ENCODE measurements at regions not wholly inside any gene's neighbourhood (a gene's known extent, or its start where the extent isn't known, plus 50 kb on each side); places are given as distances from the start of the nearest gene placed in this dataset.

- no peak overlapping the region for H3K27ac ChIP-seq (ENCODE audit: low read depth, low read length)
- H3K4me1 ChIP-seq (ENCODE audit: control insufficient read depth in 3 of 3, insufficient read depth in 3 of 3, low read length in 3 of 3): peaks cover 7 to 15% (median 13%) of the 10 kb centered on the region in 3 donors
- H3K4me3 ChIP-seq (ENCODE audit: low read length in 3 of 3): peak overlapping the region; percentile 11 to 41 (median 14)
- peaks cover 0 to 20% (median 0%) of the 10 kb centered on the region in 3 donors for H3K27me3 ChIP-seq (ENCODE audit: control insufficient read depth in 3 of 3, insufficient read depth in 3 of 3, low read length in 3 of 3)
- H3K9me3 ChIP-seq (ENCODE audit: control insufficient read depth in 3 of 3, low read length in 3 of 3): no peaks in the 10 kb centered on the region
- no peaks in the 10 kb centered on the region for H3K36me3 ChIP-seq (ENCODE audit: control insufficient read depth in 3 of 3, insufficient read depth in 3 of 3, low read length in 3 of 3)
- peak overlapping the region in 1 of 3 donors; percentile 45 for H3K9ac ChIP-seq (ENCODE audit: low read depth in 1 of 3, low read length in 3 of 3)
Observed at GRCh38 chrX:39813631-39814277, 284.0 kb downstream of the BCOR start.

GRCh38 chrX:39814391-39814790 lies 283.4 kb downstream of the BCOR start:
- peak overlapping the region in 1 of 3 donors; percentile 45 for H3K9ac ChIP-seq (ENCODE audit: low read depth in 1 of 3, low read length in 3 of 3)
- no peaks in the 10 kb centered on the region for H3K36me3 ChIP-seq (ENCODE audit: control insufficient read depth in 3 of 3, insufficient read depth in 3 of 3, low read length in 3 of 3)
- peaks cover 7 to 15% (median 13%) of the 10 kb centered on the region in 3 donors for H3K4me1 ChIP-seq (ENCODE audit: control insufficient read depth in 3 of 3, insufficient read depth in 3 of 3, low read length in 3 of 3)
- no peak overlapping the region for H3K27ac ChIP-seq (ENCODE audit: low read depth, low read length)
- H3K4me3 ChIP-seq (ENCODE audit: low read length in 3 of 3): peak overlapping the region in 1 of 3 donors; percentile 14
- H3K9me3 ChIP-seq (ENCODE audit: control insufficient read depth in 3 of 3, low read length in 3 of 3): no peaks in the 10 kb centered on the region
- H3K27me3 ChIP-seq (ENCODE audit: control insufficient read depth in 3 of 3, insufficient read depth in 3 of 3, low read length in 3 of 3): peaks cover 0 to 24% (median 0%) of the 10 kb centered on the region in 3 donors

- H3K9ac ChIP-seq (ENCODE audit: low read depth in 1 of 3, low read length in 3 of 3): no peak overlapping the region
- peaks cover 0 to 26% (median 0%) of the 10 kb centered on the region in 3 donors for H3K27me3 ChIP-seq (ENCODE audit: control insufficient read depth in 3 of 3, insufficient read depth in 3 of 3, low read length in 3 of 3)
- no peak overlapping the region for H3K4me3 ChIP-seq (ENCODE audit: low read length in 3 of 3)
- no peak overlapping the region for H3K27ac ChIP-seq (ENCODE audit: low read depth, low read length)
- no peaks in the 10 kb centered on the region for H3K36me3 ChIP-seq (ENCODE audit: control insufficient read depth in 3 of 3, insufficient read depth in 3 of 3, low read length in 3 of 3)
- no peaks in the 10 kb centered on the region for H3K9me3 ChIP-seq (ENCODE audit: control insufficient read depth in 3 of 3, low read length in 3 of 3)
- H3K4me1 ChIP-seq (ENCODE audit: control insufficient read depth in 3 of 3, insufficient read depth in 3 of 3, low read length in 3 of 3): peaks cover 10 to 15% (median 13%) of the 10 kb centered on the region in 3 donors
Observed at GRCh38 chrX:39815631-39816030, 282.1 kb downstream of the BCOR start.

GRCh38 chrX:39816871-39817731 lies 280.7 kb downstream of the BCOR start:
- Histone ChIP-seq H3K4me3 (ENCODE audit: low read length in 3 of 3) (no peak overlapping the region), H3K9me3 (ENCODE audit: control insufficient read depth in 3 of 3, low read length in 3 of 3) (no peaks in the 10 kb centered on the region), H3K27me3 (ENCODE audit: control insufficient read depth in 3 of 3, insufficient read depth in 3 of 3, low read length in 3 of 3) (peaks cover 0 to 31% (median 0%) of the 10 kb centered on the region in 3 donors), H3K4me1 (ENCODE audit: control insufficient read depth in 3 of 3, insufficient read depth in 3 of 3, low read length in 3 of 3) (peaks cover 10 to 15% (median 13%) of the 10 kb centered on the region in 3 donors), H3K9ac (ENCODE audit: low read depth in 1 of 3, low read length in 3 of 3) (no peak overlapping the region), H3K36me3 (ENCODE audit: control insufficient read depth in 3 of 3, insufficient read depth in 3 of 3, low read length in 3 of 3) (no peaks in the 10 kb centered on the region), H3K27ac (ENCODE audit: low read depth, low read length) (no peak overlapping the region)

DNA sequence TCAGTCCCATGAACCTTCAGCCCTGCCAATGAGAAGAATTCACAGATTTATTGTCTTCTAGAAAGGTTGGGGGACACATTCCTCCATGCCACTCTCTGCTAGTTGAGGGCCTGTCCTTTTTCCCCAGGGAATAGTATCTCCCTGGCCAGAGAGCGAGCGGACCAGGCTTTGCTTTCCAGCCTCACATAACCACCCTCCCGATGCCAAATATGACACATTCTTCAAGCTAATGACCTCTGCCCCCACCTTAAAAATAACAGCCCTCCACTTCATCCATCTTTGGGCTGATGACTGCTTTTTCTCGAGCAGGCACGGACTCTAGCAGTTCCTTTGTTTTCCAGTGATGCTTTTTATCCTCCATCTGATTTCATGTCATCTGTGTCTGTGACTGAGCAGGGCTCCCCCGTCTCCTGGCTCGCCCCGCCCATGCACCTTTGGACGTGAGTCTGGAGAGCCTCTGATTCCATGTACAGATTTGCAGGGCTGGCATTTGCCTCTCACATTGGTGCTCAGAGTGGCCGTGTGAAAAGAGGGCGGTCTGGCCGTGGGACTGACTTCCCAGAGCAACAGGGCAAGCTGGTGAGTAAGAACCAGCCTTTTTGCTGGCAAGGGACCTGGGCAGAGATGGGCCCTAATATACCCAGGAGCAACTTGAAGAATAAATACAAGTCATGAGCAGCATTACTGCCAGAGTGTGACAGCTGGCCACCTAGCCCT lies 279.8 kb downstream of the BCOR start:
- Histone ChIP-seq H3K27ac (ENCODE audit: low read depth, low read length) (no peak overlapping the region), H3K4me1 (ENCODE audit: control insufficient read depth in 3 of 3, insufficient read depth in 3 of 3, low read length in 3 of 3) (peaks cover 10 to 15% (median 13%) of the 10 kb centered on the region in 3 donors), H3K9me3 (ENCODE audit: control insufficient read depth in 3 of 3, low read length in 3 of 3) (no peaks in the 10 kb centered on the region), H3K9ac (ENCODE audit: low read depth in 1 of 3, low read length in 3 of 3) (no peak overlapping the region), H3K27me3 (ENCODE audit: control insufficient read depth in 3 of 3, insufficient read depth in 3 of 3, low read length in 3 of 3) (peaks cover 0 to 35% (median 0%) of the 10 kb centered on the region in 3 donors), H3K36me3 (ENCODE audit: control insufficient read depth in 3 of 3, insufficient read depth in 3 of 3, low read length in 3 of 3) (no peaks in the 10 kb centered on the region), H3K4me3 (ENCODE audit: low read length in 3 of 3) (no peak overlapping the region)

DNA sequence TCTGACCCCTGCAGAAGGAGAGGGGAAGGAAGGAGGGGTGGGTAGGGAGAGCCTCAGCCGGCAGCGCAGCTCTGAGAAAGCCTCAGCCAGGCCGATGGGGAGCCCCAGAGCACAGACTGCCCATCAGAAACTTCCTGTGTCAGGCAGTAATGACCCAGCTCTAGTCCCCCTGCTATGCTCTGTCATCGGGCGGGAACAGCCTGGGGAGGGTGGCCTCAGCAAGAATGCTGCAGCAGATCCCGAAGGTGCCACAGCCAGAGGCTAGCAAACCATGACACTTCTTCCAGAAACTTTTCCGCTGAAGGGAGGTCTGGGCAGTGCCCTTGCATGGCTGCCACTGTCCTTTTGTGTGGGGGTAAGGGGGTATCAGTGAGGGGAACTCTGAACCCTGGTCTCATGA lies 279.0 kb downstream of the BCOR start:
- Histone ChIP-seq H3K9ac (ENCODE audit: low read depth in 1 of 3, low read length in 3 of 3) (no peak overlapping the region), H3K27ac (ENCODE audit: low read depth, low read length) (no peak overlapping the region), H3K4me1 (ENCODE audit: control insufficient read depth in 3 of 3, insufficient read depth in 3 of 3, low read length in 3 of 3) (peaks cover 6 to 10% (median 7%) of the 10 kb centered on the region in 3 donors), H3K27me3 (ENCODE audit: control insufficient read depth in 3 of 3, insufficient read depth in 3 of 3, low read length in 3 of 3) (peaks cover 0 to 38% (median 0%) of the 10 kb centered on the region in 3 donors), H3K9me3 (ENCODE audit: control insufficient read depth in 3 of 3, low read length in 3 of 3) (no peaks in the 10 kb centered on the region), H3K4me3 (ENCODE audit: low read length in 3 of 3) (no peak overlapping the region), H3K36me3 (ENCODE audit: control insufficient read depth in 3 of 3, insufficient read depth in 3 of 3, low read length in 3 of 3) (no peaks in the 10 kb centered on the region)

DNA sequence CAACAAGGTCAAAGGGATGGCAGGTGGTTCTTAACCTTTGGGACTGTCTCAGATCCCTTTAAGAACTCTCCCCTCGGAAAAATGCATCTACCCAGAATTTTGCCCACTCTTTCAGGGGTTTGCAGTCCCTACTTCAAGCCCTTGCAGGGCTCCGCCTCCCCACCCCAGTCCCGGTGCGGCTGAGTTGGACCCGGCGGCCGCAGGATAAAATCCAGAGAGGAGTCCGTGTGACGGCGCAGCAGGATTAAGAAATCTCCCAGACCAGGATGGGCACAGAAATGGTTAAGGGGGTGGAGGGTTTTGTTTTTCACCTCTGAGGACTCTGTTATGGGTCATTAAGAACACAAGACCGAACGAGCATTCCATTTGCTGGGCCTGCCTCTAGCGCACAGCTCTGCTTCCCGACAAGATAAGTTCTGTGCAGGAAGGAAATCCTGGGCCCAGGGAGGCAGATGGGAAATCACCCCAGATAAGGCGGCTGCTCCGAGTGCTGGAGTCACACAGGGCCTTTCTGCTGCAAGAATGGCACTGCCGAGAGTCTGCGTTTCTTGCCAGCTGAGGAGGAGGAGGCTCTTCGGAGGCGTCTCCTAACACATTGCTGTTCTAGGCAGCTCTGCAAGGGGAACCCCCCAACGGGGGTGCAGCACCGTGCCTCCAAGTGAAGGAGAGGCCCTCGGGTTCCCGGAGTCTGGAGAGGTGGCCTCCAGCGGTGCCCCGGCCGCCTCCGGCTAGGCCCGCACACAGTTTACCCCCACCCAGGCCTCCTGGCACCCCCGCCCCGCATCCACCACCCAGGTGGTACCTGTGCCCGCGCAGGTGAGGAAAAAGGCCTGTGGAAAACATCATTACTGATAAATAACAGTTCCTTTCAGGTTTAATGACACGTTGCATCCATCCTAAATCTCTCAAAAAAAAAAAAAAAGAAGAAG lies 277.6 kb downstream of the BCOR start:
- Histone ChIP-seq H3K4me1 (ENCODE audit: control insufficient read depth in 3 of 3, insufficient read depth in 3 of 3, low read length in 3 of 3) (peaks cover 0 to 3% (median 0%) of the 10 kb centered on the region in 3 donors), H3K27ac (ENCODE audit: low read depth, low read length) (no peak overlapping the region), H3K36me3 (ENCODE audit: control insufficient read depth in 3 of 3, insufficient read depth in 3 of 3, low read length in 3 of 3) (no peaks in the 10 kb centered on the region), H3K27me3 (ENCODE audit: control insufficient read depth in 3 of 3, insufficient read depth in 3 of 3, low read length in 3 of 3) (peaks cover 0 to 43% (median 0%) of the 10 kb centered on the region in 3 donors), H3K9me3 (ENCODE audit: control insufficient read depth in 3 of 3, low read length in 3 of 3) (no peaks in the 10 kb centered on the region), H3K9ac (ENCODE audit: low read depth in 1 of 3, low read length in 3 of 3) (no peak overlapping the region), H3K4me3 (ENCODE audit: low read length in 3 of 3) (no peak overlapping the region)

DNA sequence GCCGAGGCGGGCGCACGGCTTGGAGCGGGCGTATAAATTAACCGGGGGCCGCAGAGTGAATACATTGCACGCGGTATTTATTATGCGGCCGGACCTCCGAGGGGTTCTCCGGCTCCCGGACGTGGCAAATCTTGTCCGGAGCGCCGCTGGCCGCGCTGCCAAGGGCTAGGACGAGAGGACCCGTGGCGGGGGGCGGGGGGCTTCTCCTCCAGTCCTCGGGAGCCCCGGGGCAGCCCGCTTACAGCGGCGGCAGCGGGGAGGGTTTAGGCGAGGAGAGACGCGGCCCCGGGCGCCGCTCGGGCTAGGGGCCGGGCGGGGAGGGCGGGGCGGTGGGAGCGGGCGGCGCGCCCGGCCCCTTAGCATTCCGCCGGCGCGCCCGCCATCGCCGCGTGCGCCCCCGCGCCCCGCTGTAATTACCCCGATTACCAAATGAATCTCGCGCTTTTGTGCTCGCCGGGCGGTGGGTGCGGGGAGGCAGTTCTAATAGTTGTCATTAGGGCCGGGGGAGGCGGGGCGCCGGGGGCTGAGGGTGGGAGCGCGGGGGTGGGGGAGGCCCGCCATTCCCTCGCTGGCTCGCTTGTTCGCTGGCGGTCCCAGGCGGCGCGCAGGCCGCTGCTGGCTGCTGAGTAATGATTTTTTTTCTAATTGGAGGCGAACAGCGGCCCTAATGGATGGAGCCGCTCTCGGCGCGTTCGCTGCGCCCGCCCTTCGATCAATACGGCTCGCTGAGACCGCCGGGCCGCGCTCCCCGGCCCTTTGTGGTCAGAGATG lies 276.6 kb downstream of the BCOR start:
- peaks cover 0 to 37% (median 0%) of the 10 kb centered on the region in 3 donors for H3K27me3 ChIP-seq (ENCODE audit: control insufficient read depth in 3 of 3, insufficient read depth in 3 of 3, low read length in 3 of 3)
- no peak overlapping the region for H3K27ac ChIP-seq (ENCODE audit: low read depth, low read length)

More for the DNA sequence above, 276.6 kb downstream of the BCOR start:
- Histone ChIP-seq H3K4me1 (ENCODE audit: control insufficient read depth in 3 of 3, insufficient read depth in 3 of 3, low read length in 3 of 3) (peaks cover 0 to 3% (median 0%) of the 10 kb centered on the region in 3 donors), H3K36me3 (ENCODE audit: control insufficient read depth in 3 of 3, insufficient read depth in 3 of 3, low read length in 3 of 3) (no peaks in the 10 kb centered on the region), H3K9ac (ENCODE audit: low read depth in 1 of 3, low read length in 3 of 3) (peak overlapping the region in 1 of 3 donors; percentile 60), H3K9me3 (ENCODE audit: control insufficient read depth in 3 of 3, low read length in 3 of 3) (no peaks in the 10 kb centered on the region), H3K4me3 (ENCODE audit: low read length in 3 of 3) (no peak overlapping the region)

Data from skeletal muscle tissue (tissue), 3 donors.